Parathyroid adenoma (tissue), 2 donors: ENCODE measurements at regions not wholly inside any gene's neighbourhood (a gene's known extent, or its start where the extent isn't known, plus 50 kb on each side); places are given as distances from the start of the nearest gene placed in this dataset.

ENCODE experiments used
- H2AFZ ChIP-seq: fragments of 300-600 bp; sonication (generic); one replicate; pipeline ENCODE4 v1.7.0; 2017; ENCODE audit warnings: antibody characterized with exemption, mild to moderate bottlenecking
- H3K27ac ChIP-seq: fragments of 300-600 bp; sonication (generic); one replicate; pipeline ENCODE4 v1.7.0; 2017
- H3K27me3 ChIP-seq: fragments of 300-600 bp; sonication (generic); one replicate; pipeline ENCODE4 v1.7.0; 2017; ENCODE audit warnings: low read length; ENCODE audit not compliant: control insufficient read depth, insufficient read depth
- H3K36me3 ChIP-seq: fragments of 300-600 bp; sonication (generic); one replicate; pipeline ENCODE4 v1.7.0; 2017; ENCODE audit warnings: low read length; ENCODE audit not compliant: control insufficient read depth, insufficient read depth
- H3K4me1 ChIP-seq: fragments of 300-600 bp; sonication (generic); one replicate; pipeline ENCODE4 v1.7.0; 2017; ENCODE audit warnings: control low read depth
- H3K4me2 ChIP-seq: fragments of 300-600 bp; sonication (generic); one replicate; pipeline ENCODE4 v1.7.0; 2017; ENCODE audit warnings: low read length
- H3K4me3 ChIP-seq: fragments of 300-600 bp; sonication (generic); one replicate; pipeline ENCODE4 v1.7.0; 2017; ENCODE audit warnings: low read depth, low read length
- H3K79me2 ChIP-seq: fragments of 300-600 bp; sonication (generic); one replicate; pipeline ENCODE4 v1.7.0; 2017; ENCODE audit warnings: control low read depth
- H3K9ac ChIP-seq: fragments of 300-600 bp; sonication (generic); one replicate; pipeline ENCODE4 v1.7.0; 2017; ENCODE audit warnings: mild to moderate bottlenecking
- H3K9me3 ChIP-seq: fragments of 300-600 bp; sonication (generic); one replicate; pipeline ENCODE4 v1.7.0; 2017; ENCODE audit warnings: low read length; ENCODE audit not compliant: control insufficient read depth
- TF ChIP-seq, protein P1 (sequence below): fragments of 300-600 bp; sonication (generic); IDR thresholded peaks from one replicate; pipeline ENCODE4 v1.7.0; 2017; ENCODE audit warnings: antibody characterized with exemption, mild to moderate bottlenecking
- donor health status: primary hyperparathyroidism.

DNA sequence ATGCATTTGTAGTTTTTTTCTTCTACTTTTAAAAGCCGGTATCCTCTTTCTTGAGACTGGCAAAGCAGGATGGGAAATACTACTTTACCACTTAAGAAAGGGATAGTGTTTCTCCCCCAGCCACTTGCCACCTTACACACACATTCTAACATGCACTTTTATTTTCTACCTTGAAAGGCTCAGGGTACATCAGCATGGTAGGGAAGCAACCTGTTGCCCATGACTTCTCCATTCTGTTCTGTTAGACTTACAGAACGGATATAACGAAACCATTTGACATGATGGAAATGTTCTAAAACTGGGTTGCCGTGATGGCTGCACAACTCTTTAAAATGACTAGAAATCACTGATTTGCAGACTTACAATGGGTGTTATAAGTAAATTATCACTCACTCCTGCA lies 405.5 kb downstream of the SHQ1 start:
- Histone ChIP-seq H2AFZ (no peak overlapping the region), H3K27me3 (no peaks in the 10 kb centered on the region), H3K4me2 (no peak overlapping the region), H3K27ac (no peak overlapping the region), H3K9me3 (no peaks in the 10 kb centered on the region), H3K4me1 (peaks cover 6% of the 10 kb centered on the region), H3K79me2 (peaks cover 55% of the 10 kb centered on the region), H3K4me3 (no peak overlapping the region), H3K9ac (no peak overlapping the region), H3K36me3 (no peaks in the 10 kb centered on the region)
- TF ChIP-seq, protein P1, sequence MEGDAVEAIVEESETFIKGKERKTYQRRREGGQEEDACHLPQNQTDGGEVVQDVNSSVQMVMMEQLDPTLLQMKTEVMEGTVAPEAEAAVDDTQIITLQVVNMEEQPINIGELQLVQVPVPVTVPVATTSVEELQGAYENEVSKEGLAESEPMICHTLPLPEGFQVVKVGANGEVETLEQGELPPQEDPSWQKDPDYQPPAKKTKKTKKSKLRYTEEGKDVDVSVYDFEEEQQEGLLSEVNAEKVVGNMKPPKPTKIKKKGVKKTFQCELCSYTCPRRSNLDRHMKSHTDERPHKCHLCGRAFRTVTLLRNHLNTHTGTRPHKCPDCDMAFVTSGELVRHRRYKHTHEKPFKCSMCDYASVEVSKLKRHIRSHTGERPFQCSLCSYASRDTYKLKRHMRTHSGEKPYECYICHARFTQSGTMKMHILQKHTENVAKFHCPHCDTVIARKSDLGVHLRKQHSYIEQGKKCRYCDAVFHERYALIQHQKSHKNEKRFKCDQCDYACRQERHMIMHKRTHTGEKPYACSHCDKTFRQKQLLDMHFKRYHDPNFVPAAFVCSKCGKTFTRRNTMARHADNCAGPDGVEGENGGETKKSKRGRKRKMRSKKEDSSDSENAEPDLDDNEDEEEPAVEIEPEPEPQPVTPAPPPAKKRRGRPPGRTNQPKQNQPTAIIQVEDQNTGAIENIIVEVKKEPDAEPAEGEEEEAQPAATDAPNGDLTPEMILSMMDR = no peak

DNA sequence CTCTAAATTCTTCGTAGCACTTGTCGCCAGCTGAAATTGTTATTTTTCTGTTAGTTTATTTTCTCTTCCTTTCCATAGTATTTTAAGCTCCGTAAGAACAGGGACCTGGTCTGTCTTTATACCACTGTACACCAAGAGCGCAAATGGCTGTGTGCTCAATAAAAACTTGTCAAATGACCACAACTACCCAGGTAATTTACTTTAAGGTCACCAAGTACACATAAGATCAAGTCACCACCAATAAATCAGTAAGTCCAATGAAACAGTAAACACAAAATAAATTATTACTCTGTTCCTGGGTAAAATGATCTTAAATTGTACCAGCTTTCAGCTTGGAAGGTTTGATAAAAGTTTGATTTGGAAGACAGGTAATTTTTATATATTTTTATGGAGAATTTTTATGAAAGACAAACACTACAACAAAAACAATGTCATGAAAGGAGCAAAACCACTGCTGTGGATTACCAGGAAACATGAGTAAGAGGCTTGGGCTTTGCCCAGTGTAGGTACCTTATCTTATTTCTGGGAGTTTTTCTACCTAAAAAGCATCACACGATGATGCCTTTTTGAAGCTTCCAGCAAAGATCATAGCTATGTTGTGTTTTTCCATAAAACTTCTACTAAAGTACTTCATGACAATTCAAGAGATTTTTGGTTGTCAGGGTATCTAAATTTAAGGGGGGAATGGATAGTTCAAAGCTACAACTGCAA lies 406.8 kb downstream of the SHQ1 start:
- Histone ChIP-seq H2AFZ (no peak overlapping the region), H3K4me1 (peaks cover 6% of the 10 kb centered on the region), H3K9ac (no peak overlapping the region), H3K27ac (no peak overlapping the region), H3K27me3 (no peaks in the 10 kb centered on the region), H3K36me3 (no peaks in the 10 kb centered on the region), H3K4me2 (no peak overlapping the region), H3K4me3 (no peak overlapping the region), H3K79me2 (peaks cover 52% of the 10 kb centered on the region), H3K9me3 (no peaks in the 10 kb centered on the region)
- TF ChIP-seq, protein P1 = no peak

DNA sequence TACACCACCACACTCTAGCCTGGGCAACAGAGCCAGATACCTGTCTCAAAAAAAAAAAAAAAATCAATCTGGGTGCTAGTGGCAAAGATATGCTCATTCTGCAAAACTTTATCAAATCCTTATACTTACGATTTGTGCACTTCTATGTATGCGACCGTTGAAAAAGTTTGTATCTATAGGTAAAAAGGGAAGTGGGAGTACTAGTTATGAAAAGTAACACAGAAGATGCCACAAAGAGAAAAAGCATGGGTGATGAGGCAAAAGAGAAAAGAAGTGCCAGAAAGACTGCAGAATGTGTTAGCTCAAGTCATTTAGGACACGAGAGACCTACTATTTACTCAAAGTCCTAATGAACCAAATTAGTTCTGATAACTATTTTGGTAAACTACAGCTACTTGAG lies 407.8 kb downstream of the SHQ1 start:
- Histone ChIP-seq H3K4me2 (no peak overlapping the region), H2AFZ (no peak overlapping the region), H3K27me3 (no peaks in the 10 kb centered on the region), H3K79me2 (peaks cover 48% of the 10 kb centered on the region), H3K36me3 (no peaks in the 10 kb centered on the region), H3K9me3 (no peaks in the 10 kb centered on the region), H3K4me3 (no peak overlapping the region), H3K4me1 (peaks cover 5% of the 10 kb centered on the region), H3K9ac (no peak overlapping the region), H3K27ac (no peak overlapping the region)
- TF ChIP-seq, protein P1 = no peak

DNA sequence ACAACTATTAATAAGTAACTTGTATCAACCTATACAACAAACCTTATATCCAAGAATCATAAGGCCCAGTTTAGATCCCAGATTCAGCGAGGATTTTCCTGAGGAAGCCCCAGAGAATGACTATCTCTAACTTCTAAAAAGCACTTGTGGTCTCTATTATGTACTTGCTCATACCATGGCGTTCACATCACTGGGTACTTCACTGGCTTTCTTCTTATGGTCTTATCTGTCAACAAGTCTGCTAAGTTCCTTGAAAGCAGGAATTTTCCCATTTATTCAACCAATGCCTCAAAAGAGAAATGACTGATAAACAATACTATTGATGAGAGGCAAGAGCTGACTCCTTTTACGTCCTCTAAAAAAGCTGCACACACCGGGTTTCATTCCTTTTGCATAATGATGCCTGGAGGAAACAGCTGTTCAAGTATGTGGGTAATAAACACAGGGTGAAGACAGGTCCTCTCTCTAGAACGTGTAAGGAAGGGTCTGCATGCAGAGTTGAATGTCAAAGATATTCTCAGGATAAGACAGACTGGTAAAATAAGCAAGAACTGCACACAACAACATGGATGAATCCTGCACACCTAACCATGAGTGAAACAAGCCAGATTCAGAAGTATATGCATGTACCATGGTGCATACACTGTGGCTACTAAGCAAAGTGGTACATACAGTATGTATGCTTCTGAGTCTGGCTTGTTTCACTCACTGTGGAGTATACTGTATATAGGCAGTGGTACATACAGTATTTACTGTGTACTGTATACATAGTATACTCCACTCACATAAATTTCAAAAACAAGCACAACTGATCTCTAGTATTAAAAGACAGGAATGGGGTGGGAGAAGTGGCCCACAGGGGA lies 408.7 kb downstream of the SHQ1 start:
- Histone ChIP-seq H3K4me3 (no peak overlapping the region), H3K79me2 (peaks cover 44% of the 10 kb centered on the region), H2AFZ (no peak overlapping the region), H3K4me1 (peaks cover under 1% of the 10 kb centered on the region), H3K27ac (no peak overlapping the region), H3K36me3 (no peaks in the 10 kb centered on the region), H3K9ac (no peak overlapping the region), H3K4me2 (no peak overlapping the region), H3K27me3 (no peaks in the 10 kb centered on the region), H3K9me3 (no peaks in the 10 kb centered on the region)
- TF ChIP-seq, protein P1 = no peak
